ENCODE measurements at regions not wholly inside any gene's neighbourhood (a gene's known extent, or its start where the extent isn't known, plus 50 kb on each side); places are given as distances from the start of the nearest gene placed in this dataset.

DNA sequence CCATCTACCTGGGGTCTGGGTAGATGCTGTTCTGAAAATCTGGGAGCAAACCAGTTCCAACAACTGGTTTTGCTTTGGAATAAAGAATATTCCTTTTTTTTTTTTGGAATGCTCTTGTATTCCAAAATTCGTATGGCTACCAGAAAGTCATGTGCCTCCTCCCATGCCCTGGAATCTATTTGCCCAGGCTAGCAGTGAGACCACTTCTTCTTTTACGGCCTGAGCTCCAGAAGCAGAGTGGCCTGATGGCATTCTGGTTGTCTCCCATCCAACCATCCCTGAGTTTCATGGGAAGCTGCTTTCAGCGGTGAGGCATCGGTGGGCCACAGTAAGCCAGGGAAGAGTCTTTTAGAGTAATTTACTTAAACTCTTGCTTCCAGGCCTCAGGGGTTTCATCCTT is 113.4 kb upstream of the RAB4A start:
- no peak for DNase-seq (ENCODE audit: low spot score)
- no peak overlapping the region for H3K9ac ChIP-seq (ENCODE audit: low read depth in 1 of 2, low read length in 2 of 2)
- no peak for TF ChIP-seq SP1 (IDR thresholded peaks at IDR 0.05)
- TF ChIP-seq, protein P1, sequence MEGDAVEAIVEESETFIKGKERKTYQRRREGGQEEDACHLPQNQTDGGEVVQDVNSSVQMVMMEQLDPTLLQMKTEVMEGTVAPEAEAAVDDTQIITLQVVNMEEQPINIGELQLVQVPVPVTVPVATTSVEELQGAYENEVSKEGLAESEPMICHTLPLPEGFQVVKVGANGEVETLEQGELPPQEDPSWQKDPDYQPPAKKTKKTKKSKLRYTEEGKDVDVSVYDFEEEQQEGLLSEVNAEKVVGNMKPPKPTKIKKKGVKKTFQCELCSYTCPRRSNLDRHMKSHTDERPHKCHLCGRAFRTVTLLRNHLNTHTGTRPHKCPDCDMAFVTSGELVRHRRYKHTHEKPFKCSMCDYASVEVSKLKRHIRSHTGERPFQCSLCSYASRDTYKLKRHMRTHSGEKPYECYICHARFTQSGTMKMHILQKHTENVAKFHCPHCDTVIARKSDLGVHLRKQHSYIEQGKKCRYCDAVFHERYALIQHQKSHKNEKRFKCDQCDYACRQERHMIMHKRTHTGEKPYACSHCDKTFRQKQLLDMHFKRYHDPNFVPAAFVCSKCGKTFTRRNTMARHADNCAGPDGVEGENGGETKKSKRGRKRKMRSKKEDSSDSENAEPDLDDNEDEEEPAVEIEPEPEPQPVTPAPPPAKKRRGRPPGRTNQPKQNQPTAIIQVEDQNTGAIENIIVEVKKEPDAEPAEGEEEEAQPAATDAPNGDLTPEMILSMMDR (IDR thresholded peaks at IDR 0.05; ENCODE audit: low read depth, low read length, missing input control): no peak
- TF ChIP-seq, protein P2, sequence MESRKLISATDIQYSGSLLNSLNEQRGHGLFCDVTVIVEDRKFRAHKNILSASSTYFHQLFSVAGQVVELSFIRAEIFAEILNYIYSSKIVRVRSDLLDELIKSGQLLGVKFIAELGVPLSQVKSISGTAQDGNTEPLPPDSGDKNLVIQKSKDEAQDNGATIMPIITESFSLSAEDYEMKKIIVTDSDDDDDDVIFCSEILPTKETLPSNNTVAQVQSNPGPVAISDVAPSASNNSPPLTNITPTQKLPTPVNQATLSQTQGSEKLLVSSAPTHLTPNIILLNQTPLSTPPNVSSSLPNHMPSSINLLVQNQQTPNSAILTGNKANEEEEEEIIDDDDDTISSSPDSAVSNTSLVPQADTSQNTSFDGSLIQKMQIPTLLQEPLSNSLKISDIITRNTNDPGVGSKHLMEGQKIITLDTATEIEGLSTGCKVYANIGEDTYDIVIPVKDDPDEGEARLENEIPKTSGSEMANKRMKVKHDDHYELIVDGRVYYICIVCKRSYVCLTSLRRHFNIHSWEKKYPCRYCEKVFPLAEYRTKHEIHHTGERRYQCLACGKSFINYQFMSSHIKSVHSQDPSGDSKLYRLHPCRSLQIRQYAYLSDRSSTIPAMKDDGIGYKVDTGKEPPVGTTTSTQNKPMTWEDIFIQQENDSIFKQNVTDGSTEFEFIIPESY (IDR thresholded peaks at IDR 0.05): no peak
- TF ChIP-seq RAD21 (IDR thresholded peaks at IDR 0.05): no peak
- TF ChIP-seq RXRA (IDR thresholded peaks at IDR 0.05): no peak
- TF ChIP-seq, protein P3, sequence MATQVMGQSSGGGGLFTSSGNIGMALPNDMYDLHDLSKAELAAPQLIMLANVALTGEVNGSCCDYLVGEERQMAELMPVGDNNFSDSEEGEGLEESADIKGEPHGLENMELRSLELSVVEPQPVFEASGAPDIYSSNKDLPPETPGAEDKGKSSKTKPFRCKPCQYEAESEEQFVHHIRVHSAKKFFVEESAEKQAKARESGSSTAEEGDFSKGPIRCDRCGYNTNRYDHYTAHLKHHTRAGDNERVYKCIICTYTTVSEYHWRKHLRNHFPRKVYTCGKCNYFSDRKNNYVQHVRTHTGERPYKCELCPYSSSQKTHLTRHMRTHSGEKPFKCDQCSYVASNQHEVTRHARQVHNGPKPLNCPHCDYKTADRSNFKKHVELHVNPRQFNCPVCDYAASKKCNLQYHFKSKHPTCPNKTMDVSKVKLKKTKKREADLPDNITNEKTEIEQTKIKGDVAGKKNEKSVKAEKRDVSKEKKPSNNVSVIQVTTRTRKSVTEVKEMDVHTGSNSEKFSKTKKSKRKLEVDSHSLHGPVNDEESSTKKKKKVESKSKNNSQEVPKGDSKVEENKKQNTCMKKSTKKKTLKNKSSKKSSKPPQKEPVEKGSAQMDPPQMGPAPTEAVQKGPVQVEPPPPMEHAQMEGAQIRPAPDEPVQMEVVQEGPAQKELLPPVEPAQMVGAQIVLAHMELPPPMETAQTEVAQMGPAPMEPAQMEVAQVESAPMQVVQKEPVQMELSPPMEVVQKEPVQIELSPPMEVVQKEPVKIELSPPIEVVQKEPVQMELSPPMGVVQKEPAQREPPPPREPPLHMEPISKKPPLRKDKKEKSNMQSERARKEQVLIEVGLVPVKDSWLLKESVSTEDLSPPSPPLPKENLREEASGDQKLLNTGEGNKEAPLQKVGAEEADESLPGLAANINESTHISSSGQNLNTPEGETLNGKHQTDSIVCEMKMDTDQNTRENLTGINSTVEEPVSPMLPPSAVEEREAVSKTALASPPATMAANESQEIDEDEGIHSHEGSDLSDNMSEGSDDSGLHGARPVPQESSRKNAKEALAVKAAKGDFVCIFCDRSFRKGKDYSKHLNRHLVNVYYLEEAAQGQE (IDR thresholded peaks at IDR 0.05): no peak
- no peak for TF ChIP-seq TAF1 (conservative IDR thresholded peaks at IDR 0.05)
- no peak for TF ChIP-seq EGR1 (IDR thresholded peaks at IDR 0.05; ENCODE audit: low read depth in 2 of 2)
- no peak for TF ChIP-seq FOXA1 (IDR thresholded peaks at IDR 0.05)
- 91% methylated on average over 4 of the region's 4 CpGs for WGBS
- no peaks in the 10 kb centered on the region for H3K27me3 ChIP-seq (ENCODE audit: control insufficient read depth in 4 of 4, insufficient read depth in 4 of 4, low read length in 3 of 4)
- H3K4me1 ChIP-seq (ENCODE audit: control insufficient read depth in 4 of 4, insufficient read depth in 4 of 4, low read length in 3 of 4): peaks cover 0 to 8% (median 4%) of the 10 kb centered on the region in 4 donors
- no peak overlapping the region for H3K4me3 ChIP-seq (ENCODE audit: low read depth in 1 of 3, low read length in 3 of 3)
- H3K36me3 ChIP-seq (ENCODE audit: control insufficient read depth in 4 of 4, insufficient read depth in 3 of 4, low read depth in 1 of 4, low read length in 3 of 4): no peaks in the 10 kb centered on the region
- no peaks in the 10 kb centered on the region for H3K9me3 ChIP-seq (ENCODE audit: control insufficient read depth in 4 of 4, low read length in 3 of 4)
- no peak overlapping the region for H3K27ac ChIP-seq (ENCODE audit: low read depth in 1 of 2, low read length in 2 of 2)

DNA sequence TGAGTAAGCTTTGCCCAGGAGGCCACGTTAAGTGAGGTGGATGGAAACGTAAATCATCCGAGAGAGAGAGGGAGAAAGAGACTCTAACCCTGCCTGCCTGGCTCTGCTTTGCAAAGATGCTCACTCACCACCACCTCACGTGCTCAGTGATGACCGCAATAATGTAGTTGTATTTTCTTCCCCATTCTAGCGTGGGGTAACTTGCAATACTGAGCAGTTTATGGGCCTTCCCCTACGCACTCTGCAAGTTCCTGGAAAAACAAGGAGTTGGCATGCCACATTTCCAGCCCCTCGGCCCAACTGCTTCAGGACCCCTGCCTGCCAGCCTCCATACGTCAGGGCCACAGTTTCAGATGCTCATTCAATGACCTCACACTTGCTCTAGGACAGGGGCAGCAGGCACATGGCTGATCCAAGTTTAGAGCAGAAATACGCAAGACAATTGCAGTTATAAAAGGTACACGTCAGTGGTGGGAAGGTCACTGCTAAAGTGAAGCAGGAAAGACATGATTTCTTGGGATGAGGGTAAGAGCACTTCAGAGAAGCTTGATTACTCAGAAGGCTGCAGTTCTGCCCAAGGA is 112.5 kb upstream of the RAB4A start:
- H3K4me3 ChIP-seq (ENCODE audit: low read depth in 1 of 3, low read length in 3 of 3): no peak overlapping the region
- H3K4me1 ChIP-seq (ENCODE audit: control insufficient read depth in 4 of 4, insufficient read depth in 4 of 4, low read length in 3 of 4): peaks cover 0 to 8% (median 4%) of the 10 kb centered on the region in 4 donors
- TF ChIP-seq NR2F2 (IDR thresholded peaks at IDR 0.05) (no peak), RAD21 (IDR thresholded peaks at IDR 0.05) (peak in 1 of 2 donors; percentile 3), RXRA (IDR thresholded peaks at IDR 0.05) (no peak)
- no peaks in the 10 kb centered on the region for H3K9me3 ChIP-seq (ENCODE audit: control insufficient read depth in 4 of 4, low read length in 3 of 4)
- no peak for DNase-seq (ENCODE audit: low spot score)
- H3K27me3 ChIP-seq (ENCODE audit: control insufficient read depth in 4 of 4, insufficient read depth in 4 of 4, low read length in 3 of 4): no peaks in the 10 kb centered on the region
- H3K27ac ChIP-seq (ENCODE audit: low read depth in 1 of 2, low read length in 2 of 2): no peak overlapping the region
- WGBS: 77% methylated on average over 11 of the region's 11 CpGs
- H3K36me3 ChIP-seq (ENCODE audit: control insufficient read depth in 4 of 4, insufficient read depth in 3 of 4, low read depth in 1 of 4, low read length in 3 of 4): no peaks in the 10 kb centered on the region
- no peak overlapping the region for H3K9ac ChIP-seq (ENCODE audit: low read depth in 1 of 2, low read length in 2 of 2)

DNA sequence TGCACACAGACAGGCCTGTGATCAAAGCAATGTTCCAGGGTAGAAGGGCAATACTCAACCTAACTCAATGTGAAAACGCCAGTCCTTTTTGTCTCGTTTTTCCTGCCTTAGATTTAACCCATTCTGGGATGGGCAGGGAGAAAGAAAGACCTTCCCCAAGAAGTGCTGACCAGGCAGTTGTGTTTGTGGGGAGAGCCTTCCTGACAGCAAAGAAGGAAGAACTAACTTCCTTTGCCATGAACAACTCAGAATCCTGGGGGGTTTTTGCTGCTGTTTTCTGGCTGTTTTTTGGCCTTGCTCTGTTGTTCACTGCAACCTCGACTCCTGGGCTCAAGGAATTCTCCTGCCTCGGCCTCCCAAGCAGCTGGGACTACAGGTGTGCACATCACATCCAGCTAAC is 112.0 kb upstream of the RAB4A start:
- WGBS: 53% methylated on average over 4 of the region's 4 CpGs
- Histone ChIP-seq H3K9me3 (ENCODE audit: control insufficient read depth in 4 of 4, low read length in 3 of 4) (no peaks in the 10 kb centered on the region), H3K9ac (ENCODE audit: low read depth in 1 of 2, low read length in 2 of 2) (no peak overlapping the region), H3K27ac (ENCODE audit: low read depth in 1 of 2, low read length in 2 of 2) (no peak overlapping the region), H3K4me3 (ENCODE audit: low read depth in 1 of 3, low read length in 3 of 3) (no peak overlapping the region), H3K4me1 (ENCODE audit: control insufficient read depth in 4 of 4, insufficient read depth in 4 of 4, low read length in 3 of 4) (peaks cover 0 to 8% (median 4%) of the 10 kb centered on the region in 4 donors), H3K27me3 (ENCODE audit: control insufficient read depth in 4 of 4, insufficient read depth in 4 of 4, low read length in 3 of 4) (no peaks in the 10 kb centered on the region), H3K36me3 (ENCODE audit: control insufficient read depth in 4 of 4, insufficient read depth in 3 of 4, low read depth in 1 of 4, low read length in 3 of 4) (no peaks in the 10 kb centered on the region)
- TF ChIP-seq NR2F2 (IDR thresholded peaks at IDR 0.05) (no peak), FOXA1 (IDR thresholded peaks at IDR 0.05) (no peak), FOXA2 (IDR thresholded peaks at IDR 0.05) (no peak), JUND (IDR thresholded peaks at IDR 0.05) (no peak), TAF1 (conservative IDR thresholded peaks at IDR 0.05) (no peak)
- TF ChIP-seq, protein P1 (IDR thresholded peaks at IDR 0.05; ENCODE audit: low read depth, low read length, missing input control): no peak
- TF ChIP-seq, protein P4, sequence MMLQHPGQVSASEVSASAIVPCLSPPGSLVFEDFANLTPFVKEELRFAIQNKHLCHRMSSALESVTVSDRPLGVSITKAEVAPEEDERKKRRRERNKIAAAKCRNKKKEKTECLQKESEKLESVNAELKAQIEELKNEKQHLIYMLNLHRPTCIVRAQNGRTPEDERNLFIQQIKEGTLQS (IDR thresholded peaks at IDR 0.05): no peak
- TF ChIP-seq, protein P3 (IDR thresholded peaks at IDR 0.05): no peak
- no peak for DNase-seq (ENCODE audit: low spot score)

Measured in liver (tissue), 8 donors.